GM04503 (cell line): ENCODE measurements at regions not wholly inside any gene's neighbourhood (a gene's known extent, or its start where the extent isn't known, plus 50 kb on each side); places are given as distances from the start of the nearest gene placed in this dataset.
A peak's percentile ranks its signal among the peaks of the same experiment; 100 is the strongest.
"Not testable (repeated sequence)": the region's sequence is repeated elsewhere in the genome, so short reads cannot be mapped to it uniquely, and the experiment has no call there.

Experiments used
- DNase-seq: peaks from one replicate; pipeline ENCODE4 v3.0.0-alpha.2; 2012; ENCODE audit warnings: low read depth

DNA sequence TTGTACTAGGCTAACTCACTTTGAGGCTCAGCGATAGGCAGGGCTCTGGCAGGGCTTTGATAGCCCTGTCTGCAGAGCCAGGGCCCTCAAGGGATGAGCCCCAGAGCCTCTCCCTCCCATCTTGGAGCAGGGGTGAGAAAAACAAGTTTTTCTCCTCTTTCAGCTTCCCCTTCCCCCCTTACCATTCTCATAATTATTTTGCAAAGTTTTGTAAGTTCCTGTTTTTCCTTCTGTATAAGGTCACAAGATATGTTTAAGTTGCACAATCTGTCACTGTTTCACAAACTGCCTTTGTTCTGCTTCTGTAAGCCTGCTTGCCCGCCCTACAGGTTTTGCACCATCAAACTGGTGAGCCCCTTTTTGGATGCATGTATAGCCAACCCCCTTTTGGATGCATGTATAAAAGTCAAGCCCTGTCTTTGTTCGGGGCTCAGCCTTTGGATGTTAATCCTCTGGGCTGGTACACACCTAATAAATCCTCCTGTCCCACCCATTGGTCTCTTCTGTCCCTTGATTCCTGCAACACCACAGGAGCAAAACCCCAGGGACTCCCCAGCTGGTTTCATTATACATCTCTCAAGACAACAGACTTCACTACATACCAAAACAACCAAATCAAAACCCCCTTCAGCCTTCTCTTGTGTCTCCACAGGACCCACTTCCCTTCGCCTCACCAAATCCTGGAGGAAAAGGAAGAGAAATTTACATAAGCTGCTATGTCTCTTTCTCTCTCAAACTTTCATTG is 52.5 kb upstream of the RESF1 start:
- DNase-seq = no peak

DNA sequence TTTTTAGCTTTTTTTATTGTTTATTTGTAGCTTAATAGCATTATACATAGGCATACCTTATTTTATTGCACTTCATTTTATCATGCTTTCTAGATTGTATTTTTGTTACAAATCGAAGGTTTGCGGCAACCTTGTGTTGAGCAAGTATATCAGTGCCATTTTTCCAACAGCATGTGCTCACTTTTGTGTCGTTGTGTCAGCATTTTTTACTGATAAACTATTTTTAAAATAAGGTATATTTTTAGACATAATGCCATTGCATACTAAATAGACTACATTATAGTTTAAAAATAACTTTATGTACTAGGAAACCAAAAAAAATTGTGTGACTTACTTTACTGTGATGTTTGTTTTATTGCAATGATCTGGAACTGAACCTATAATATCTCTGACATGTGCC is 56.2 kb upstream of the RESF1 start:
- no peak for DNase-seq

DNA sequence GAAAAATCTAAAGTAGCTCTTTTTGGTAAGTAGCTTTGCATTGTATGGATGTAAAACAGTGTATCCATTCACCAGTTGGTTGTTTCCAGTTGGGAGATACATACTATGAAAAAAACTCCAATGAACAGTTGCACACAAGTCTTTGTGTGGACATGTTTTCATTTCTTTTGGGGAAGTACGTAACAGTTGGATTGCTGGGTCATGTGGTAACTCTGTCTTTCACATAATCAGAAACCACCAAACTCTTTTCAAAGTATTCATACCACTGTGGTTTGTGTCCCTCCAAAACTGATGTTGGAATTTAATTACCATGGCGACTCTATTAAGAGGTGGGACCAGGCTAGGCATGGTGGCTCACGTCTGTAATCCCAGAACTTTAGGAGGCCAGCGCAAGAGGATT is 58.9 kb upstream of the RESF1 start:
- DNase-seq = no peak

DNA sequence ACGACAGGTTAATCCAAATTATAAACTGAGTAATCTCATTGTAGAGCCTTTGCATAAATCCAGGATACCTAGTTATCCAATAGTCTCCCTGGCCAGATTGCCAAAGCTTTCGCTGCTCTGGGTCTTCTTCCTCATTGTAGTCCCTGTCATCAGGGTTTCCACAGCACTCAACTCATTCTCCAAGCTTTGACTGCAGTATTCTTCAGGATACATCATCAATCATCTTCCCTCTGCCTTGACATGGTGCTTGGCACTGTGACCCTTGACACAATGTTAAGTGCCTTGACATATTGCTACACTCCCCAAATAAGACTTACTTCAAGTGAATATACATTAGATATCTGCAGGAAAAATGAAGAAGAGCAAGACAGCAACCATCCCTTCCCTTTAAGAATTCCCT is 60.1 kb upstream of the RESF1 start:
- no peak for DNase-seq

DNA sequence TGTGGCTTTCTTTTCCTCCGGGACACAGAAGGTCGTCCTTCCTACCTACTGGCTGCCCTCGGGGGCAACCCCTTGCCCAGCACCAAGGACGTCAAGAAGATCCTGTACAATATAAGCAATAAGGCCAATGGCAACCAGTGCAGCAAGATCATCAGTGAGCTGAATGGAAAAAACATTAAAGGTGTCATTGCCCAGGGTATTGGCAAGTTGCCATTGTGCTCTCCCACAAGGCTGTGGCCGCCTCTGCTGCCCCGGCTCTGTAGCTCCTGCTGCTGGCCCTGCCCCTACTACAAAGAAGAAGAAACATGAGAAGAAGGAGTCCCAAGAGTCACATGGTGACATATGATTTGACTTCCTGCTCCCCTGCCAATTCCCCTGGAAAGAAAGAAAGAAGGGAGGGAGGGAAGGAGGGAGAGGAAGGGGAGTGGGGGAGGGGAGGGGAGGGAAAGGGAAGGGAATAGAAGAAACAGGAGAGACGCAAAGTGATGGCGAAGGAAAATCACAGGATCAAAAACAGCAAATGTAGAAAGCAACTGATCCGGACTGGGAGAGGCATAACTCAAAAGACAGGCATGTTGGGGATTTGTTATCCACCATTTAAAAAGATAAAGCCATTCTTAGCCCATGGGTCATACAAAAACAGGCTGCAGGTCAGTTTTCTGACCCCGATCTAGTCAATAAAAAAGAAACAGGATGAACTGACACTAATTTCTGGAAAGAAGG is 61.3 kb upstream of the RESF1 start:
- no peak for DNase-seq

DNA sequence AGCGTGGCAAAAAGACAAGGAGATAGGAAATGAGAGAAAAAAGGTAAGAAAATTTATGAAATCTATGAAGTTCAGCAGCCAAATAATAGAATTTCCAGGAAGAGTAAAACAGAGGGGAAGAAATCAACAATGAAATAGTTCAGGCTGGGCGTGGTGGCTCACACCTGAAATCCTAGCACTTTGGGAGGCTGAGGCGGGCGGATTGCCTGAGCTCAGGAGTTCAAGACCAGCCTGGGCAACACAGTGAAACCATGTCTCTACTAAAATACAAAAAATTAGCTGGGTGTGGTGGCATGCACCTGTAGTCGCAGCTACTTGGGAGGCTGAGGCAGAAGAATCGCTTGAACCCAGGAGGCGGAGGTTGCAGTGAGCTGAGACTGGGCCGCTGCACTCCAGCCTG is 62.1 kb upstream of the RESF1 start:
- not testable (repeated sequence) for DNase-seq

DNA sequence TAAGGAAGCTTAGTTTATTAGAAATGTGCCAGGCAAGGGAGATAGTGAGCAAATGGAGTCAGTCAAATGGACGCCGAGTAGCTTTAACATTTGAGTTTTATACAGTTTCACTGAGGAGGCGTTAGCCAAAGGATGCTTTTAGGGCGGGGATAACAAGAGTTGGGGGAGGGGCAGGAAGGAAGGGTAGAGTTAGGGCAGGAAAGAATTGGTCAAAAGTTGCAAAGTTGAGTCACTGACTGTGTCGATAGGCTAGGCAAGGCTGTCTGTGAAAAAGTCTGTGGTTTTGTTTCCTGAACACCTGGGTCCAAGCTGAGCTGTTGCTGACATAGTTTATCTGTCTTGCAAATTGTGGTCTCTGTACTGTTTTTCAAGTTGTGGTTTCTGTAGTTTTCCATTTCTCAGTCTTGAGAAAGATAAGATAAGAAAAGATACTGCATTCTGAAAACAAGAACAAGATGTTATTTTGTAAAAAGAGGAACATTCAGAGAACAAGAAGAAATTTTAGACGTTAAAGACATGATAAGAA is 62.6 kb upstream of the RESF1 start:
- no peak for DNase-seq

DNA sequence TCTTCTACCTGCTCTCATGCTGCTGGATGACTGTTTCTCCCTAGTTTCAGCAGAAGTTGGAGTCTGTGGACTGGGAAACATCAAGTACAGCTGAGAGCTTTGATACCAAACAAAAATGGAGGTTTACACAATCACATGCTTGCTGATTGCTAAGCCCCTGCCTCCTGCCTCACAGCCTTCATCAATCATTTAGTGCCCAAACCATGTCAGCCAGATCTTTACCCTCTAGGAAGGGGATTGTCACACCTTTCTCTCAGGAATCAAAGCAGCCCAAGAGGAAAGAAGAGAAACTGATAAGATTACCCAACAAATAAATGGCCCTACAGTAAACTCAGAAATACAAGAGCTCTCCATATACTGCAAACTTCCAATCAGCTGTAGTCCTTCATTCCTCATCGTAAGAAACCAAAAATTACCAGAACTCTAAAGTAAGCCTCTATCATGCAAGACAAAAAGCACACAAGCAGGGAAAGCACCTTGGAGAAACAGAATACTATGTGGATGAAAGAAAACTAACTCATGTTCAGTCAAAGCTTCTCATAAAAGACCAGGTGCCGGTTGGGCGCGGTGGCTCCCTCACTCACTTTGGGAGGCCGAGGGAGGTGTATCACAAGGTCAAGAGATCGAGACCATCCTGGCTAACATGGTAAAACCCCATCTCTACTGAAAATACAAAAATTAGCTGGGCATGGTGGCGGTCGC is 63.6 kb upstream of the RESF1 start:
- DNase-seq = no peak

DNA sequence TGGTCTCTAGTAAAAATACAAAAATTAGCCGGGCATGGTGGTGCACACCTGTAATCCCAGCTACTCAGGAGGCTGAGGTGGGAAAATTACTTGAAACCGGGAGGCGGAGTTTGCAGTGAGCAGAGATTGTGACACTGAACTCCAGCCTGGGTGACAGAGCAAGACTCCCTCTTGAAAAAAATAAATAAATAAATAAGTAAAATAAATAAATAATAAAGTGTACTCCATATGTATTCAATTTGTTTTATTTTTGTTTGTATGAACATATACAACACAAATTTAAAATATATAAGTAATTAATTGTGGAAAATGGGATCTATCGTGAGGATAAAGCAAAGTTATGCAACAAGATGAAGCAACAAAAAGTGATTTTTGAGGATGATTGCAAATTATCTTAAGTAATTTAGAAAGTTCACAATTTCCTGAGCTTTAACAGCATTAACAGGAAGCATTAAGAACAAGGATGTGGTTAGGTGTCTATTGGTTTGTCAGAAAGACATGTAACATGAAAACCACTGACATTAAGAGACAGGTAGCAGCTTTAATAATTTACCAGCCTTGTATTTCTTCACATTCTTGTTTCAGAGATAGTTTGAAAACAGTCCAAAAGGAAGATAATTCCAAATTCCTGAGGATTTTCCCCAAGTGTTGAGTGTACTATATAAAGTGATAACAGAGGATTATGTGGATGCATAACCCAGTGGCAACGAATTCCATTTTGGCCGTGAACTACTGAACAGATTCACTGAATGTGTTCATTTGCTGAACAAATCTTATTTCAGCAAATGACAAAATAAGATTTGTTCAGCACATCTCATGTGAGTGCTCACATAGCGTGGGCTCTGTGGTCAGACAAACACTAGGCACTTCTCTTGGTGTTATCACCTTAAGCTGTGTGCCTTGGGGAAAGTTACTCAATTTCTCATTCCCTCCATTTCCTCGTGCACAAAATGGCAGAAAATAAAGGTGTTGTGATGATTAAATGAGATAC is 68.6 kb upstream of the RESF1 start:
- no peak for DNase-seq

DNA sequence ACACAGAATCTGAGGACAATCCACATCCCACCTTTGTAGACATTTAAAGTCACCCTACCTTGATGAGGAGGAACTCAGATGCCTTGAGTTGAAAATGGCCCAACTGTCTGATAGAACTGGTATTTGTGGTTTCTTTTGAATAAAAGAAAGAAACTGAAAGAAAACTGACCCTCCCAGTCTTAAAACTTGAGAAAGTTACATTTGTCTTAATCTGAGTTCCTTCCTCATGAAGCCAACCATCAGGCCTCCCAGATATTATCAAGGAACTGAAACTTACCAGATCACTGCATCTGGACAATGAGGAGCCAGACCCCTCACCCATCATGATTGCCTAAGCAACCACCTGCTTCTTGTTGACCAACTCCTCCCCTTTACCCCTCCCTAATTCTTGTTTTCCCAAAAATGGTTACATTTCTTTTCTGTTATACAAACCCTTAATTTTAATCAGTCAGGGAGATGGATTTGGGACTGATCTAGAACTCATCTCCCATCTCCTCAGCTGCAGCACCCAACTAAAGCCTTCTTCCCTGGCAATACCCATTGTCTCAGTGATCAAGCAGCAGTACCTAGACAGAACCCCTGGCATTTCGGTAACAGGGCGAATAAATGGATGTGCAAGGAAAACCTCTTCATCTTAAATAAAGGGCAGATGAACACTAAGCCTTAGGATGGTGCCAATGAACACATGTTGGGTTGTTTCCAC is 72.0 kb upstream of the RESF1 start:
- DNase-seq = no peak

DNA sequence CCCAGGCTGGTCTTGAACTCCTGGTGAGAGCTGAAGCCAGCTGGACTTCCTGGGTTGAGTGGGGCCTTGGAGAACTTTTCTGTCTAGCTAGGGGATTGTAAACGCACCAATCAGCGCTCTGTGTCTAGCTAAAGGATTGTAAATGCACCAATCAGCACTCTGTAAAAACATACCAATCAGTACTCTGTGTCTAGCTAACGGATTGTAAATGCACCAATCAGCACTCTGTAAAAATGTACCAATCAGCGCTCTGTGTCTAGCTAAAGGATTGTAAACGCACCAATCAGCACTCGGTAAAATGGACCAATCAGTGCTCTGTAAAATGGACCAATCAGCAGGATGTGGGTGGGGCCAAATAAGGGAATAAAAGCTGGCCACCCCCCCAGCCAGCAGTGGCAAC is 76.5 kb upstream of the RESF1 start:
- not testable (repeated sequence) for DNase-seq

DNA sequence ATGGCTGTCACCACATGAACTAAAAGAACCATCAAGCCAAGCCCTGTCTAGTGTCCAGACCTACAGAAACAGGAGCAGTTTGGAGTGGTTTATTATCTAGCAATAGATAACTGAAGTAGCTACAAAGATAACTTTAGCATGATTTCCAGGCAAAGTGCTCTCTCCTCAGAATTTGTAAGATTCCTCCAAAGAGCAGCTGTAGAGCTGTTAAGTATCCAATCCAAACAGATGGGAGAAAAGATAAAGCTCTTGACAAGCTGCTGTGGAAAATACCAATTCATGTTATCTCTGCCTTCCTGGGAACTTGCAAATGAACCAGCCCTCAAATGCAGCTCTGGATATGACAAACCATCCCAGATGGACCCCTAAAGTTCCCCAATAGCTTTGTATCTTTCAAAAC is 78.9 kb upstream of the RESF1 start:
- DNase-seq = no peak

DNA sequence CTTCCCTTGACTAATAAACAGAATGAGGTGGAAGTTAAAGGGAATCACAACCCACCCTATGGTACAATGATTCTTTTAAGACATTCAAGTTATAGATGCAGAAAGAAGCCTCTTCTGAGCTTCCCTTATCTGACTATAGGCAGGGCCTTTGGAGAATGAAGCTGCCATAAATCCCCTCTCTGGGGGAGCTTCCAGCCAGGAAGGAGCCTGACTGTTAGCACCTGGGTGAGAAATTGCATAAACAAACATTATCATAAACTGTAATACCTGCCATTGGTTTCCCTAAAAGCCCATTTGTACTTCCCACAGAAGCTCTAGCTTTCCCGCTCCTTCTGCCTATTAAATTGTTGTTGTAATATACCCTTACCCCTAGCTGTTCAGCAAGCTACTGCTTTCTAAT is 81.3 kb upstream of the RESF1 start:
- DNase-seq = no peak

DNA sequence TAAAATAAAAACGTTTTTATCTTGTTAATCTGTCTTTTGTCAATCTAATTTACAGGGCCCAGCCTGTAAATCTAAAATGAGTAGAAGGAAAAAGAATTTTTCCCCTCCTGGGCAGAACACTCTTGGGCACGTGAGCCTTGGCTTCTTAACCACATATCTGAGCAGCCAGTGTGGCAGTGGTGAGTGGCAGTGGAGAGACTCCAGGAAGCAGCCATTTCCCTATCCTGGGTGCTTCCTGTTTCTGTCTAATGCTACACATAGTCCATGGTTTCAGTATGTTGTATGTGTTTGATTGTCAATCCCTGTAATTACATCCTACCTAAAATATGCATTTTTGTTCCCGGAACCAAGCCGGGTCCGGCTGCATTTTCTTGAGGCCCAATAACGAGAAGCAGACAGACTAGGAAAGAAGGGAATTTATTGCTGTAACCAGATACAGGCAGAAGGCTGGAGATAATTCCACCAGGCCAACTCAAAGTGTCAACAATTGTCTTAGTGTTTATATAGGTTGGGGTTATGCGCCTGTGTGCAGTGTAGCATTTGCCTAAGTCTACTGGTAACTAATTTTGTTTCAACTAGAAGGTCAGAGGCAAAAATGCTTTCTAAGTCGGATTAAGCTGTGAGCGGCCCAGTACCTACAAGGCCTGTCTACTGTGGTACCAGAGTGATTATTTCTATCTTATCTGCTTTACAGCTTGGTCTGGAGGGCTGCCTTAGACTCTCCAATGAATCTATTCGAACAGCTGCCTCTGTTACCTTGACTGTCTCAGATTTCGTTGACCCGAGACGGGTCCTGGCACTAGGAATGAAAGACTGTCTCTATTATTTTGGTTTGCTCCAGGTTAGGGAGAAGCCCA is 82.4 kb upstream of the RESF1 start:
- no peak for DNase-seq

DNA sequence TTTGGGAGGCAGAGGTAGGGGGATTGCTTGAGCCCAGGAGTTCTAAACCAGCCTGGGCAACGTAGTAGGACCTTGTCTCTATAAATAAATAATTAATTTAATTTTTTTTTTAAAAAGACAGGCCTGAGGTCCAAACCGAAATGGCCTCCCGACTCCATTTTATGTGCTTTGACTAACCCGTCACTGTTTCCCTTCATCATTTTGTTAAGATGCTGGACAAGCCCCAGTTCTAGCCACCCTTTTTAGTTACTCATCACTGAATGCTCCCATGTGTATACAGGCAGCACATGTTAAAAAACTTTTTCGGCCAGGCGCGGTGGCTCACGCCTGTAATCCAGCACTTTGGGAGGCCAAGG is 83.6 kb upstream of the RESF1 start:
- no peak for DNase-seq

DNA sequence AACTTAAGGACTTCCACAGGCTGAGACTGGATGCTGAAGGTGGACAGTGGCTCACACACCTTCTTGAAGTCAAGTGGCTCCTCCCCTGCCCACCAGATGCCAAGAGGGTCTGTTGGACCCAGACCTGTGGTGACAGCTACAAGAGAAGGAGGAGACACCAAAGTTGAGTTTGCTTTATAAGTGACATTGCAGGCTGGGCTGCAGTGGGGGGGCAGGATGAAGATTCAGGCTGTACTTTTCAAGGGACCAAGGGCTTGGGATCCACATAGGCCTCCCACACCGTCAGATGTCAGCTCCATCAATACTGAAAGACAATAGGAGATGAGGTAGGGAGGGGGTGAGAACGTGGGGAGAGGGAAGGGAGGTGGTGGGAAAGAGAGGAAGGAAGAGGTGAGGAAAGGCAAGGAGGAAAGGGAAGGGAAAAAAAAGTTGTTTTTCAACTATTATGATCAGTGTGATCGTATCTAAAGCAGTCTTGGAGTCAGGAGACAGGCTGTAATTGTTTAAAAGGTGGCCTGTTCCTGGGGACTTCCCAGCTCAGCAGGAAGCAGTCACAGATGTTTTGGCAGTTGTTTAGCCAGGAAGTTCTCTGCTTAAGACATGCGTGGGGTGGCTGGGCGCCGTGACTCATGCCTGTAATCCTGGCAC is 84.1 kb upstream of the RESF1 start:
- peak; percentile 23 for DNase-seq

DNA sequence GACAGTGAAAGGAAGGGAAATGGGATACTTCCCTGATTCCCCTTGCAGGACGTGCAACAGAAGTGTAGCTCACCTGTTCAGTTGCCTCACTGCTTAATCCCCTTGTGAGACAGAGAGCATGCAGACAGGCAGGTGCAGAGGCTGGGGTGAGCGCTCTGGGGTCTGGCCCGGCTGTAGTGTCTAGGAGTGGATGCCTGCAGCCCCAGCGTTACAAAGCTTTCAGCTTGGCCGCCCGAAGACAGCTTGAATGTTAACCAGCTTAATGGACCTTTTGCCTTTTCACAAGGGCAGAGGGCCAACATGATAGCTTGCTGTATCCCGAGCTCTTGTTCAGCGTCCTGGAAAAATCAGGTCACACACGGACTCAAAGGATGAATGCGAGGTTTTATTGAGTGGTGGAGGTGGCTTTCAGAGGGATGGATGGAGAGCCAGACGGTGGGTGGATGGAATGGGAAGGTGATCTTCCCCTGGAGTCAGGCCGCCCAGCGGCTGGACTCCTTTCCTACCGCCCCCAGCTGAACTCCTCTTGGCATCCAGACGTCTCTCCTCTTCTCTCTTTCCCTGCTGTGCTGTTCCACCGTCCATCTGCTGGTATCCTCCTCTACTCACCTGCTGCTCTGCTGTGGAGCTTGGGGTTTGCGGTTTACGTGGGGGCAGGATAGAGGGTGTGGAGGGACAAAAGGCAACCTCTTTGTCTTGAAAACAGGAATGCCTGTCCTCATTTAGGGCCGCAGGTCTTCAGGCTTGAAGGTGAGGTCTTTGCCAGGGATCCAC is 86.2 kb upstream of the RESF1 start:
- no peak for DNase-seq

DNA sequence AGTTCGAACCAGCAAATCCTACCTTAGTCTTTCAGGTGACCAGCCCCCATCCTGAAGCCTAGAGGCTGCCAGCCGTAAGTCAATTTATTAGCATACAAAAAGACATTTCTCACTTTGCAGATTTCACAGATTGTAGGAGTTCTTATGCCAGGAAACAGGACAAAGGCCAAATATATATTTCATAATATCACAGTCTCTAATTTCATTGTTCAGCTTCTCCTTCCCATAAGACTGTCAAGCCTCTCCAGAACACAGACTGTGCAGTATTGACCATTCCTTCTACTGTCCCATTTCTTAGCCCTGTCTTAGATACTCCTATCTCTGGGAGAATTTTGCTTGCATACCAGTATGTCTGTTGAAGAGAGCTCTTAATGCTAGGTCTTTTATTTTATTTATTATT is 89.2 kb upstream of the RESF1 start:
- no peak for DNase-seq

DNA sequence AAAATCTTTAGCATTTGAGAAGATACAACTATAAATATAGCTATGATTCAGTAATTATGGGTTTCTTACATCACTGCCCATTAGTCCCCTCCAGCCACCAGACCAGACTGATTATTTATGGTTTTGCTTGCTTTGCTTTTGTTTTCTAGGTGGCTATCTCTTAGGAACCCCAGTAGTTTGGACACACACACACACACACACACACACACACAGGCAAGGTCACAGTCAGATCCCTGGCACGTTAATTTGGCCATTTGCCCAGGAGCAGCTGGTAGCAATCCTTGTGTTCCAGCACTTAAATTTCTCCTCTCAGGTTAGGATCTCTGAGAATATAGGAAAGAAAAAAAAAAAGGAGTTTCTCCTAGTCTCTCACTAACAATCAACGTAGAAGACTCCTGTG is 90.2 kb upstream of the RESF1 start:
- peak; percentile 27 for DNase-seq
